HG03066 (cell line): ENCODE measurements at regions not wholly inside any gene's neighbourhood (a gene's known extent, or its start where the extent isn't known, plus 50 kb on each side); places are given as distances from the start of the nearest gene placed in this dataset.

ENCODE experiments used
- ATAC-seq: cut with Tn5 transposase; IDR thresholded peaks from one replicate; pipeline ENCODE4 v1.9.1; 2021; ENCODE audit warnings: low read depth; ENCODE audit not compliant: unreplicated experiment

DNA sequence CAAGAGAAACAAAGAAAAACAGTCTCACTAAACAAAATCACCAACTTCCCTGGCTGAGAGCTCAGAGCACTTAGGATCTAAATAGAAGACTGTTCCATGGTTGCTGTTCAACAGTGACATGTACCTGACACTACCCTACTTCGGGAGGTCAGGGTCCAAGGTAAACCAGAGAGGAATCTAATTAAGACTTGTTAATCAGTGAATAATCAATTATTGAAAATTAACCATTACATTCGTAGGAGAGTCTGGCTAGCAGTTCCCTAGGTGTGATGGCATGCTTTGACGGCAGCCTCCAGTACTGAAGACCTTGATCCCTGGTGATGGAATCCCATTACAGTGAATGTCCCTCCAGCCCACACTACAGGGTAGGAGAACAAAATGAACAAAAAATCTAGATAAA is 154.0 kb upstream of the AFDN start:
- no peak for ATAC-seq

- no peak for ATAC-seq
Measured at GRCh38 chr6:167673946-167674345, 152.8 kb upstream of the AFDN start.

DNA sequence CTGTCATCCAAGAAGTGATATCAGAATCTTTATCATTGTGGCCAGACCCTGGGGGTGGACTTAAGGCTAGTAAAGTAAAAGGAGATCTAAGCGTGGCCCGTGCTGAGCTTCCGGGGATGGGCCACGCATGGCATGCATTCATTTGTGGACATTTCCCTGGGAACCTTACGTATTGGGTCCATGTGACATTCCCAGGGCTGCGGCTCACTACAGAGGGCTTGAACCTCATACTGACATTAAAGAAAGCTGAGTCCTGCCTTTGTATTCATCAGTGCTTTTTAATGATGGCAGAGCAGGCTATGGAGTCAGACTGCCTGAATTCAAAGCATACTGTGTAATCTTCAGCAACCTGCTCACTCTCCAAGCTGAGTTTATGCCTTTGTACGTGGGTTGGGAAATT is 152.2 kb upstream of the AFDN start:
- no peak for ATAC-seq

GRCh38 chr6:167676000-167676665 is 150.6 kb upstream of the AFDN start:
- ATAC-seq: no peak

DNA sequence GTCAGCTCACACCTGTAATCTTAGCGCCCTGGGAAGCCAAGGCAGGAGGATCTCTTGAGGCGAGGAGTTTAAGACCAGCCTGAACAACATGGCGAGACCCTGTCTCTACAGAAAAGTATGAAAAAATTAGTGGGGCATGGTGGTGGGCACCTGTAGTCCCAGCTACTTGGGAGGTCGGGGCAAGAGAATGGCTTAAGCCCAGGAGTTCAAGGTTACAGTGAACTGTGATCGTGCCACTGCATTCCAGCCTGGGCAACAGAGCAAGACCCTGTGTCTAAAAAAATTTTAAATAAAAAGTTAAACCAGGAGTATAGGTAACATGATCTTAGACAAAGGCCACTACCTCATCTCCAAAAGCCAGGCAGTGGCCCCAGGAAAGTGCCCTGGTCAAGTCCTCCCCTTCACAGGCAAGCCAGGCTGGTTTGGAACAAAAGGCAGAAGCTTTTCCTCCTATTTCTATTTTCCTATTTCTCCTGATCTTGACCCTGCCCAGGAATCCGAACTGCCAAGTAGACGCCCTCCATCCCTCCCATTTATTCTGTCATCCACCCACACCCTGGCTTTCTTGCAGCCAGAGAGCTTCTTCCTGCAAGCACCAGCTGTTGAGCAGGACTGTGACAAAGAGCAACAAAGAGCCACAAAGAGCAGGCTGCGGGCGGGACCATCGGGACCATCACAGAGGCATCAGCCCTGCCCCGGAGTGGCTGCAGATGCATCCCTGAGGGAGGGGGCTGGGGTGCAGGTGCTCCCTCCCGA is 149.9 kb upstream of the AFDN start:
- no peak for ATAC-seq

DNA sequence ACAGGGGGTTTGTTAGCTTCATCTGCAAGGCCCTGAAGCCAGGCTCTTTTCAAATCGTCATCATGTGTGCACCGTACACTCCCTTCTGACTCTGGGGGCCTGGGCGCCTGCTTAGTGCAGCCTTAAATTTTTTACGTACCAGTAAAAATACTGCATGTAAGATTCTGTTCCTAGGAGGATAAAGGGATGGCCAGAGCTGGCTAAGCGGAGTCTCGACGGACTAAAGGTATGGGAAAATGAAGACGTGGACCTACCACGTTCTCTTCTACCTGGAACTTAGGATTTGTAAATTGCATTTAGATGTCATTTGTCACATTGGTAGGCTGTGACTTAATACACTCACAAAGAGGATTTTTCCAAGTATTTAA is 149.3 kb upstream of the AFDN start:
- no peak for ATAC-seq

DNA sequence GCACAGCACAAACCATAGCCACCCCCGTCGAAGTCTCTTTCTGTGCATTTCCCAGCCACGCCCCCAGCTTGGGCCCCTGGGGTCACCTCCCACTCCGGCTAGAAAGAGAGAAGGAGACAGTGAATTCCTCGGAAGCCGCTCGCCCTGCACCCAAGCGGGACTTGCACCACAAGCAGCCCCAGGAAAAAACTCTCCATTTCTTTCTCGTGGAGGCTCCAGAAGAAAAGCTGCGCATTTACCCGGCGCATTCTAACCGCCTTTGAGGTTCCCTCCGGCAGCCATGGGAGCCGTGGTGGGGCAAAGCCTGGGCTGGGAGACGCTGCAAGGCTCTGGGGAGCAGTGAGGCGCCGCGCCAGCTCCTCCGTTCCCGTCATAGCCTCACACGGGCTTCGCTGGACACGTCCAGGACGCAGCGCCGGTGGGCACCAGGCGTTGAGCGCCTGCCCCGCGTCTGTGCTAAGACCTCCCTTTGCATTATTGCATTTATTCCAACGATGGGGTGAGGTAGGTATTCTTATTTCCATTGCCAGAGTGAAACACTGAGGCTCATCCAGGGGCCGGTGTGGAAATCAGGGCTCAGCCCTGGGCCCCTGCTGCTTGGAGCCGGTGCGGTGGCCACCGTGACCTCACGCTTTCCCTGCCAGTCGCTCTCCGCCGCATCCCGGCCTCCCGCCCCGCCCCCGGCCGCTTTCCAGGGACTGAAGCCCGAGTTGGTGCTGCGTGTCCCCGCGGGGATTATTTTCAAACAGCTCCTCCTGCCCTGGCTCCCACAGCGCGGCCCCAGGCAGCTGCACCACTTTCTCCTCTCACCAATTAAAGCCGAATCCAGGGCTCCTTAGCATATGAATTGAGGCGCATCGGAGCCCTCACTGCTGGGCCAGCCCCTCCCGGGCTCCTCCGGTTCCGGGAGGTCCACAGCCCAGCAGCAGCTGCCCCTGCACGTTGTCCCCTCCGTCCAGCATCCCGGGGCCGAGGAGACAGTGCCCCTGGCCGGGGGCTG is 148.3 kb upstream of the AFDN start:
- ATAC-seq: no peak

DNA sequence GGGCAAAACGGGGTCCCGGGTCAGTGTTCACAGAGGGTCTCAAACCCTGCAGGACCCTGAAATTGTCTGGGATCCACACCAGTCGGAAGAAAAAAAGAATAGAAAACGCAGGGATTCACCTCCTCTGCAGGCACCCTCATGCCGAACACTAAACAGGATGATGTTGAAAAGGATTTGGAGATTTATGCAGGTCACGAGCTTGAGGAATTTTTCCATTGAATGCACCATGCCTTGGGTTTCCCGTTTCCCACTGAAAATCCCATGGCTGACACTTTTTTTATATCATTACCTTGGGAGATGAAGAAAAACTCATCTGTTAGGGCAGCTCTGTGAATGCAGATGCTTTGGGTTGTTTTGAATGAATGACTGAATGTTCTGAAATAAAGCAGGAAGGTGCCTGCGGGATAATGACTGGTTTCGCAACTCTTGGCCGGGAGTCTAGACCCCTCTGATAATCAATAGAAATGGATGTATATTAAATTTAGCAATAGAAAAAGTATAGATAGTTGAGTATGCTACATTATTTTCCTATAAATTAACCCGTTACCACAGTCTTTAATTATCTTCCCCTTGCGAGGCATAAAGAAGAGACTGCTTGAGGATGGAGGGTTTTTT is 147.5 kb upstream of the AFDN start:
- no peak for ATAC-seq

GRCh38 chr6:167679790-167680604 is 146.7 kb upstream of the AFDN start:
- ATAC-seq: no peak

DNA sequence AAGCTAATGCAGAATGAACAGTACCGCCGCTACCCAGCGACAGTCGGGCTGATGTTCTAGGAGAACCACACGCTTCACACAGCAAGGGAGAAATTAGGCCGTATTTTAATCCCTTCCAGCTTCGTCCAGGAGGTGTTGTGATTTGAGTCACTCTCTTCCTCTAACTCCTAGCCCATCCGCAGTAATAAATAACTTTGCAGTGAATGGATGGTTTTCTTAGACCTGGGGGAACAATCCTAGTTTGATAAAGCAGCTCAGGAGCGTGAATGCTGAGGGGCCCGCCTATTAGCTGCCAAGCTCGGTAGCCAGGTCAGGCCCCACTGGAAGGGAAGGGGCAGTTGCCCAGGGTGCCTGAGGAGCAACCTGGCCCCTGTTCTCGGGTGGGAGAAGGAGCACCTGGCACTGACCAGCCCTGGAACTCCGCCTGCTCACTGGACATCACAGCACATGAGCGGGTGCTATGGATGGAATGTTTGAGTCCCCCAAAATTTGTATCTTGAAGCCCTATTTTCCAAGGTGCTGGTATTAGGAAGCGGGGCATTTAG is 146.0 kb upstream of the AFDN start:
- no peak for ATAC-seq

GRCh38 chr6:167682125-167682524 is 144.6 kb upstream of the AFDN start:
- ATAC-seq: no peak

GRCh38 chr6:167682546-167683027 is 144.1 kb upstream of the AFDN start:
- ATAC-seq: no peak

- ATAC-seq: no peak
Measured at GRCh38 chr6:167683028-167683862, 143.5 kb upstream of the AFDN start.

- ATAC-seq: no peak
Measured at GRCh38 chr6:167684276-167685104, 142.2 kb upstream of the AFDN start.

GRCh38 chr6:167685654-167686053 is 141.1 kb upstream of the AFDN start:
- no peak for ATAC-seq

DNA sequence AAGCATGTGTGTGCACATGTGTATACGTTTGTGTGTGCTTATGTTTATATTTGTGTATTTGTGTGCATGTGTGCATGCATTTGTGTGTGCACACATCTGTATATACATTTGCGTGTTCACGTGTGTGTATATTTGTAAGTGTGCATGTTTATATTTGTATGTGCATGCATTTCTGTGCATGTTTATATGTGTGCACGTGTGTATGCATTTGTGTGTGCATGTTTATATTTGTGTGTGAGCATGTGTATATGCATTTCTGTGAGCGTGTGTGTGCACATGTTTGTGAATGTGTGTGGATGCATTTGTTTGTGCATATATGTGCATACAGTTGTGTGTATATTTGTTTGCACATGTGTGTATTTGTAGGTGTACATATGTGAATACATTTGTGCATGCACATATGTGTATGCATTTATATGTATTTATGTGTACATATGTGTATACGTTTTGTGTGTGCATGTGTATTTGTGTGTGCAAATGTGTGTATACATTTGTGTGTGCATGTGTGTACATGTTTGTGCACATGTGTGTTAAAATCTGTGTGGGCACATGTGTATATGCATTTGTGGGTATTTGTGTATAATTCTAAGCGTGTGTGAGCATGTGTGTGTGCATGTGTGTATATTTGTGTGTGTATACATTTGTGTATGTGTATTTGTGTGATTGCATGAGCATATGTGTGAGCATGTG is 140.4 kb upstream of the AFDN start:
- ATAC-seq: no peak

- ATAC-seq: no peak
Measured at GRCh38 chr6:167687116-167687725, 139.5 kb upstream of the AFDN start.
